ENCODE measurements at regions not wholly inside any gene's neighbourhood (a gene's known extent, or its start where the extent isn't known, plus 50 kb on each side); places are given as distances from the start of the nearest gene placed in this dataset.

DNA sequence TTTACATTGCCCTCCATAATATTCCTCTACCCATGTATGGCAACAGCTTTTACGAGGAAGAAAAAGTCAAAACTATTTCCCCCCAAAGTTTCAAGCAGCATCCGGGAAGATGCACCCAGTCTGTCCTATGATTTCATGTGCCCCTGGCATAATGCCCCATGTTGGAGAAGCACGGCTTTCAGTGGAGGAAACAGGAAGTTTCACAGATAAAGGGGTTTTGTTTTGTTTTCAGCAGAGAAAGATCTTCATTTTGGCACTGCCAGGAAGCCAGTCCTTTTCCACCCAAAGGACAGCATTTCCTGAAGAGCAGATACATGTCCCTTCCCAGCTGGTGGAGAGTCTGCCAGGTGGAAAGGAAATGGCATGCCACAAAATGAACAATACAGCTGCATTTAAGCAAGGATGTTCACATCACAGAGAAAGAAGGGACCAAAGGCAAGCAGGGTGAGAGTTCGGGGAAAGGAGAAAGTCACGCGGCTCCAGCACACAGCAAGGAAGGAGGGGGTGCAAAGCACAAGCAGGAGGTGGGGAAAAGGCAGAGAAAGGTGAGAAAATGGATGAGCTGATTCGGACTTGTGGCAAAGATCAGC lies 95.3 kb upstream of the HIVEP3 start:
- H3K9me3 Mint-ChIP-seq: no peaks in the 10 kb centered on the region
- no peaks in the 10 kb centered on the region for H3K27me3 Mint-ChIP-seq
- H3K4me3 Mint-ChIP-seq: peak overlapping the region in 1 of 2 donors; percentile 44
- H3K36me3 Mint-ChIP-seq (ENCODE audit: insufficient read depth): peaks cover 3% of the 10 kb centered on the region
- H3K27ac Mint-ChIP-seq: peak overlapping the region in 1 of 2 donors; percentile 55
- ATAC-seq (replicated peaks): no peak
- H3K4me1 Mint-ChIP-seq (ENCODE audit: low read depth in 2 of 2): peaks cover 36 to 40% of the 10 kb centered on the region in 2 donors
- DNase-seq: no peak

DNA sequence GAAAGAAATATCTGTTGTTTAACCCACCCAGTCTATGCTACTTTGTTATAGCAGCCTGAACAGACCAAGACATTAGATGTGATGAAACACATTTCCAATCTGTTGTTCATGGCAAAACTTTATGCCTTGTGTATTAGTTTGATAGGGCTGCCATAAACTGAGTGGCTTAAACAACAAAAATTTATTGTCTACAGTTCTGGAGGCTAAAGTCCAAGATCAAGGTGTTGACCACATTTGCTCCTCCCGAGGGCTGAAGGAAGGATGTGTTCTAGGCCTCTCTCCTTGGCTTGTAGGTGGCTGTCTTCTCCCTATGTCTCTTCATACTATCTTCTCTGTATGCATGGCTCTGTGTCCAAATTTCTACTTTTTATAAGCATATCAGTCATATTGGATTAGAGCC lies 94.1 kb upstream of the HIVEP3 start:
- H3K36me3 Mint-ChIP-seq (ENCODE audit: insufficient read depth): peaks cover 3% of the 10 kb centered on the region
- H3K27ac Mint-ChIP-seq: no peak overlapping the region
- ATAC-seq (replicated peaks) (no peak), DNase-seq (no peak)
- no peaks in the 10 kb centered on the region for H3K9me3 Mint-ChIP-seq
- no peak overlapping the region for H3K4me3 Mint-ChIP-seq
- H3K27me3 Mint-ChIP-seq: no peaks in the 10 kb centered on the region
- peaks cover 34 to 47% of the 10 kb centered on the region in 2 donors for H3K4me1 Mint-ChIP-seq (ENCODE audit: low read depth in 2 of 2)

DNA sequence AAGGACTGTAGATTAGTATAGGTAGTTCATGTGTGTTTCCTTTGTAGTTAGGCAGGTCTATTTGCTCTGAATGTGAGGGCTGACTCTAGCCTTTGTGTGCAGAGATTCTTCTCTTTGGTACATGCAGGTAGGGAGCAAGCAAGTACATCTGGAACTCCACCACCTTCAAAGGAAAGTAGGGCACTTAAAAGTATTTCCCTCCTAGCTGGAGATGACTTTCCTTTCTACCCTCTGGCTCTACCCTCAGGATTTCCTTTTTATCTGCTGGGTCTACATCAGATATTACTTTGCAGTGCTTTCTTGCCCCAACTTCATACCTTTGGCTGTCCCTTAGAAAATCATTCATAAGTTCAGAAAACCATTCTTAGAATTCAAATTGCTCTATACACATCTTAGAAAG lies 91.7 kb upstream of the HIVEP3 start:
- Mint-ChIP-seq H3K4me3 (no peak overlapping the region), H3K36me3 (ENCODE audit: insufficient read depth) (peaks cover 3% of the 10 kb centered on the region), H3K4me1 (ENCODE audit: low read depth in 2 of 2) (peaks cover 36 to 47% of the 10 kb centered on the region in 2 donors)

DNA sequence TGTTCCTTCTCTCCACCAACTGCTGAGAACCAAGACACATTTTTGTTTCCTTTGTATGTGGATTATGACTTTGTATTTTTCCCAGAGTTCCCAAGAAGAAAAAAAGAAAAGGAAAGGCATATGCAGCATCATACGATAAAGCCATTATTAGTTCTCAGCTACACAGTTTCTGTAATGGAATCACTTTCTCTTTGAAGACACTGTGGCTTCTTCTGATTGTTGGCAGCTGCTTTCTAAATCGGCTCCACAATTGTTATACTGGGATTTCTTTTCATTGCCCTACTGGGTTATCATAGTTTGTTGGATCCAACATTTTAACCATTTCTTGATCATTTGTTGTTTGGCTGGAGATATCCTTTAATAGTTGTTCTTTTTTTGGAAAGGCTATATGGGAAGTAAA lies 89.5 kb upstream of the HIVEP3 start:
- ATAC-seq (replicated peaks): no peak
- Mint-ChIP-seq H3K4me1 (ENCODE audit: low read depth in 2 of 2) (peaks cover 25 to 28% of the 10 kb centered on the region in 2 donors), H3K4me3 (no peak overlapping the region), H3K27me3 (no peaks in the 10 kb centered on the region), H3K9me3 (no peaks in the 10 kb centered on the region), H3K27ac (no peak overlapping the region), H3K36me3 (ENCODE audit: insufficient read depth) (peaks cover 3% of the 10 kb centered on the region)
- DNase-seq: no peak

More for the DNA sequence above, 91.7 kb upstream of the HIVEP3 start:
- DNase-seq: no peak
- Mint-ChIP-seq H3K9me3 (no peaks in the 10 kb centered on the region), H3K27me3 (no peaks in the 10 kb centered on the region), H3K27ac (peak overlapping the region in 1 of 2 donors; percentile 20)
- no peak for ATAC-seq (replicated peaks)

DNA sequence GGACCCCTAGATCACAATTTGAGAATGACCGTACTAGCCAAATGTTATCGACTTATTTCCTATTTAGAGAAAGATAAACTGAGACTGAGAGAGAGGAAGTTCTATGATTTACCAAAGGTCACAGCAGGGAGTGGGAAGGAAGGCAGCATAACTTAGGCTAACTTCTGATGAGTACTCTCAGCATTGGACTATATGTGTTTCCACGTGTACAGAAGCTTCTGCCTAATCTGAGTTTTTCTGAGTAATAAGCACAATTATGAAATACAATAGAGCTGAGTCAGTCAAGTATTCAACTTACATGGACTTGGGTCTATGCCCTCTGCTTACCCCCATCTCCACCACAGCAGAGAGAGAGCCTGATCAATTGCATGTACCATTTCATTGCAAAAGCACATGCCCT lies 88.1 kb upstream of the HIVEP3 start:
- peaks cover 2% of the 10 kb centered on the region for H3K36me3 Mint-ChIP-seq (ENCODE audit: insufficient read depth)
- H3K9me3 Mint-ChIP-seq: no peaks in the 10 kb centered on the region
- H3K27me3 Mint-ChIP-seq: no peaks in the 10 kb centered on the region
- no peak overlapping the region for H3K4me3 Mint-ChIP-seq
- H3K27ac Mint-ChIP-seq: no peak overlapping the region
- ATAC-seq (replicated peaks) (no peak), DNase-seq (no peak)
- H3K4me1 Mint-ChIP-seq (ENCODE audit: low read depth in 2 of 2): peaks cover 25 to 27% of the 10 kb centered on the region in 2 donors

DNA sequence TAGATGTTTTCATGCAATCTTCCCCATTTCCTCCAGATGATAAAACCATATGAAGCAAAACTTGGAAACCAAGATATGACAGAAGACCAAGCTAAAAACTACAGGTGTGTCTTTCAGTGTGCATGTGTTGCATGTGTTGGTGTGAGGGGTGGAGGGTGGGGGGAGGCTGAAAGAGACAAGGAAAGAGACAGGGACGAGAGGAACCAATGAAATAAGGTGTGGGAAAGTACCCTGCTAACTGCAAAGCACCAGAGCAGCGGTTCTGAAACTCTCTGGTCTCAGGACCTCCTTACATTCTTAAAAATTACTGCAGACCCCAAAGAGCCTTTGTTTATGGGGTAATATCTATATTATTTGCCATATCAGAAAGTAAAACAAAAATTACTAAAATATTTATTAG lies 87.4 kb upstream of the HIVEP3 start:
- H3K27ac Mint-ChIP-seq: no peak overlapping the region
- no peaks in the 10 kb centered on the region for H3K9me3 Mint-ChIP-seq
- DNase-seq (no peak), ATAC-seq (replicated peaks) (no peak)
- H3K36me3 Mint-ChIP-seq (ENCODE audit: insufficient read depth): no peaks in the 10 kb centered on the region
- no peaks in the 10 kb centered on the region for H3K27me3 Mint-ChIP-seq
- H3K4me3 Mint-ChIP-seq: no peak overlapping the region
- H3K4me1 Mint-ChIP-seq (ENCODE audit: low read depth in 2 of 2): peaks cover 23 to 27% of the 10 kb centered on the region in 2 donors

DNA sequence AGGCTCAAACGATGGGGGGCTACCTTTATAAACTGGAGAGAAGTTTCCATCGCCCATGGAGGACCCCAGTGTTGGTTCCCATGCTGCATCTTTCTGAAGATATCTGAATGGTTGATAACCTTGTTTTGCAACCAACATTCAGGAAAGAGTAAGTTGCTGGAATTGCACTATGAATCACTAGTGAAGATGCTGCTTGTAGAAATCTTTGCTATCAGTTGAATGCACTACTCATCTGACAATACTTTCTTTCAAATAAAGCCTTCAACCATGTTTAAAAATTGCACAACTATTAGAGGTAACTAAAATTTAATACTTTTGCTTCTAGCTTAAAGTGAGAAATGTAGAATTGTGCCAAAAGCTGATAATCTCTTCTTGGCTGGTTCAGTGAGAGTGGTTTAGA lies 86.8 kb upstream of the HIVEP3 start:
- H3K9me3 Mint-ChIP-seq: no peaks in the 10 kb centered on the region
- ATAC-seq (replicated peaks) (no peak), DNase-seq (no peak)
- H3K4me1 Mint-ChIP-seq (ENCODE audit: low read depth in 2 of 2): peaks cover 18 to 22% of the 10 kb centered on the region in 2 donors
- H3K27me3 Mint-ChIP-seq: no peaks in the 10 kb centered on the region
- no peaks in the 10 kb centered on the region for H3K36me3 Mint-ChIP-seq (ENCODE audit: insufficient read depth)
- no peak overlapping the region for H3K4me3 Mint-ChIP-seq
- H3K27ac Mint-ChIP-seq: no peak overlapping the region

DNA sequence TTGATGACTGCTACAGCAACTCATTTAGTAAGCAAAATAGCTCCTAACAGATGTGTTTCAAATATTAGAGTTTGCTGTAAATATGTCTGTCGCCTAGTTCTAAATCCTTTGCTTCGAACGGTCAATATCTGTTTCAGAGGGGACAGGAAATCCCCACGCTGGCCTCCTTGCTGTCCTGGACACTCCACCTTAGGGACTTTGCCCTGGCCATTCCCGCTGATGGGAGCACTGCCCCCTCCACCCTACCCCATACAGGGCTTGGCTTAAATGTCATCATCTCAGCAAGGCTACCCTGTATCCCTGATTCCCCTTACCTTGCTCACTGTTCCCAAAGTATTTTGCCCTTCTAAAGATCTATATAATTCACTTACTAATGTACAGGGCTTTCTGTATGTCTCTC lies 86.1 kb upstream of the HIVEP3 start:
- no peak for DNase-seq
- H3K27me3 Mint-ChIP-seq: no peaks in the 10 kb centered on the region
- H3K4me1 Mint-ChIP-seq (ENCODE audit: low read depth in 2 of 2): peaks cover 13 to 21% of the 10 kb centered on the region in 2 donors
- no peak for ATAC-seq (replicated peaks)
- no peak overlapping the region for H3K4me3 Mint-ChIP-seq
- no peaks in the 10 kb centered on the region for H3K36me3 Mint-ChIP-seq (ENCODE audit: insufficient read depth)
- no peak overlapping the region for H3K27ac Mint-ChIP-seq
- H3K9me3 Mint-ChIP-seq: no peaks in the 10 kb centered on the region

DNA sequence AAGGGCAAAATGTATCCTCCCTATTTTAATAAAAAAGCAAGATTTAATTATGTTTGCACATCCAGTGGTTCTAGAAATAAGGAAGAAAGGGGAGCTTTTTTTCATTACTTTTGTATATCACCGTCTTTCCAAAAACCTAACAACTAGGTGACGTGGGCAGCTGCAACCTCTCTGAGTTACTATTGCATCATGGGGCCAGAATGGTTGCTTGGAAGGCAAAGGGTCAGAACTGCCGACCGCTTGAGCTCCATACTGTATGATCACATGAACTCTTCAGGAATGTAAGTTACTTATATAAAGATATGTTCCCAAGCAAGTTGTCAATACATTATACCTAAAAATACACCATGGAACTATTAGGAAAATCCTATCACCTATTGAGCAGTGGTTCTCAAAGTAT lies 85.6 kb upstream of the HIVEP3 start:
- DNase-seq: no peak
- no peak for ATAC-seq (replicated peaks)
- no peaks in the 10 kb centered on the region for H3K36me3 Mint-ChIP-seq (ENCODE audit: insufficient read depth)
- peaks cover 7 to 16% of the 10 kb centered on the region in 2 donors for H3K4me1 Mint-ChIP-seq (ENCODE audit: low read depth in 2 of 2)
- no peaks in the 10 kb centered on the region for H3K27me3 Mint-ChIP-seq
- no peak overlapping the region for H3K27ac Mint-ChIP-seq
- H3K4me3 Mint-ChIP-seq: no peak overlapping the region
- H3K9me3 Mint-ChIP-seq: no peaks in the 10 kb centered on the region

DNA sequence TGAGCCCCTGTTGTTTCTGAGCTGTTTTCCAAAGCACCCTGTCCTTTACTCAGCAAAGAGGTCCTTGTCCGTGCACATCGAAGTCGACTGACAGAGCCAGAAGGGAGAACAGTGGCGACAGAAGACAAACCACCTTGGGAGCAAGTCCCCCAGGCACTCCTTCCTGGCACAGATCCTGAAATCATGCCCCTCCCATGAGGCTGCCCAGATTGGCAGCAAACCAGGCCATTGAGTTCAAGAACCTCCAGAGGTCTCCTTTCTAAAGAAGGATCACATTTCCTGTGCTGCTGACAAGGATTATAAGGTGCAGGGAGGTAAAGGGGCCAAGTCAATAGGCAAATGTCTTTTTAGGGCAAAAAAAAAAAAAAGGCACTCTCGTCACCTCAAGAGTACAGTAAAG lies 84.7 kb upstream of the HIVEP3 start:
- ATAC-seq (replicated peaks) (no peak), DNase-seq (no peak)
- no peak overlapping the region for H3K4me3 Mint-ChIP-seq
- H3K4me1 Mint-ChIP-seq (ENCODE audit: low read depth in 2 of 2): peaks cover 5 to 8% of the 10 kb centered on the region in 2 donors
- H3K9me3 Mint-ChIP-seq: no peaks in the 10 kb centered on the region
- H3K27ac Mint-ChIP-seq: no peak overlapping the region
- no peaks in the 10 kb centered on the region for H3K27me3 Mint-ChIP-seq
- no peaks in the 10 kb centered on the region for H3K36me3 Mint-ChIP-seq (ENCODE audit: insufficient read depth)

DNA sequence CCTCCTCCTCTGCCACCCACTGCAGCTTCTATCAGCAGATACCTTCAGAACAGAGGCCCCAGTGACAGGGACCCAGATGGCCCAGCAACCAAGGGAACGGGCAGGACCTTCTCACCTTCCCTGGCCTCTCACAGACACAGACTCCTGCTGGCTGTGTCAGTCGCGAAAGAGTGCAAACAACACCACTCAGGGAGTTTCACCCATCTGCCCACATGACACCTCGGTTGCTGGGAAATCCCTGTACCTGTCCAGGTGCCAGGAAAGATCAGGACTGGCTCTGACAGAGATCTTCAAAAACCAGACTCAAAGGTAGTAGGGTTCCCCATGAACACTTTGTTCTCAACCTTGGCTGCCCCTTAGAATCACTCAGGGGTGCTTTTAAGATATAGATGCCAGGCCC lies 83.5 kb upstream of the HIVEP3 start:
- DNase-seq: no peak
- Mint-ChIP-seq H3K9me3 (no peaks in the 10 kb centered on the region), H3K4me3 (no peak overlapping the region), H3K27ac (no peak overlapping the region), H3K27me3 (no peaks in the 10 kb centered on the region), H3K36me3 (ENCODE audit: insufficient read depth) (no peaks in the 10 kb centered on the region), H3K4me1 (ENCODE audit: low read depth in 2 of 2) (peaks cover 3 to 11% of the 10 kb centered on the region in 2 donors)
- no peak for ATAC-seq (replicated peaks)

DNA sequence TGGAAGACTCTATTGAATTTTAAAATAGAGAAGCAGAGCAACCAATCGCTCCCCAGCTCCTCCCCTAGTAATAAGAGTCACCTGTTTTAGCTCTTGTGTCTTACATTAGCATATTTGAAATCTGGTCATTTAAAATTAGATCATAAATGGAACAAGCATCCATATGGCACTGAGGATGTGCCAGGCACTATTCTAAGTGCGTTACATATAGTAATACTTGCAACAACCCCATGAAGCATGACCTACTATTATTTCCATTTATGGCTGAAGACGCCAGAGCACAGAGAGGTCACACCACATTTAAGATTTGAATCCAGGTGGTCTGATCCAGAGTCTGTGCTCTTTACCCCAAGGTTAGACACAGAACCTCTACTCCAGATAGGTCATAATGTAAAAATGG lies 82.0 kb upstream of the HIVEP3 start:
- ATAC-seq (replicated peaks): no peak
- H3K4me1 Mint-ChIP-seq (ENCODE audit: low read depth in 2 of 2): peaks cover 7 to 13% of the 10 kb centered on the region in 2 donors
- DNase-seq: no peak
- H3K36me3 Mint-ChIP-seq (ENCODE audit: insufficient read depth): no peaks in the 10 kb centered on the region
- no peaks in the 10 kb centered on the region for H3K27me3 Mint-ChIP-seq
- no peak overlapping the region for H3K27ac Mint-ChIP-seq
- H3K4me3 Mint-ChIP-seq: no peak overlapping the region
- no peaks in the 10 kb centered on the region for H3K9me3 Mint-ChIP-seq

DNA sequence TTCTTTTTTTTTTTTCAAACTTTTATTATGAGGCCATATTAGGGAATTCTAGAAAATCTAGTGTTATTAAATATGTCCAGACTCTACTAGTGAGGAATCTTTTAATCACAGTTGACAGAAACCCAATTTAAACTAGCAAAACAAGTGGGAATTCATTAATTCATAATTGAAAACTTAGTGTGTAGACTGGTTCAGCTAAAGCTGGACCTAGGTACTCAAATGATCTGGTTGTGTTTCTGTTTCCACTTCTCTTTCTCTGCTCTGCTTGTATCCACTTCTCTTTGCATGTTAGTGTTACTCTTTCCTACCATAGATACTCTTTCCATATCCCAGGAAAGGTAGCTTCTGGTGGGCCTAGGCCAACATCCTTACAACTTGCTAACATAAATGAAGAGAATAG lies 81.2 kb upstream of the HIVEP3 start:
- no peaks in the 10 kb centered on the region for H3K27me3 Mint-ChIP-seq
- no peaks in the 10 kb centered on the region for H3K9me3 Mint-ChIP-seq
- peaks cover 7 to 19% of the 10 kb centered on the region in 2 donors for H3K4me1 Mint-ChIP-seq (ENCODE audit: low read depth in 2 of 2)
- no peaks in the 10 kb centered on the region for H3K36me3 Mint-ChIP-seq (ENCODE audit: insufficient read depth)
- no peak overlapping the region for H3K27ac Mint-ChIP-seq
- DNase-seq (no peak), ATAC-seq (replicated peaks) (no peak)
- H3K4me3 Mint-ChIP-seq: no peak overlapping the region

DNA sequence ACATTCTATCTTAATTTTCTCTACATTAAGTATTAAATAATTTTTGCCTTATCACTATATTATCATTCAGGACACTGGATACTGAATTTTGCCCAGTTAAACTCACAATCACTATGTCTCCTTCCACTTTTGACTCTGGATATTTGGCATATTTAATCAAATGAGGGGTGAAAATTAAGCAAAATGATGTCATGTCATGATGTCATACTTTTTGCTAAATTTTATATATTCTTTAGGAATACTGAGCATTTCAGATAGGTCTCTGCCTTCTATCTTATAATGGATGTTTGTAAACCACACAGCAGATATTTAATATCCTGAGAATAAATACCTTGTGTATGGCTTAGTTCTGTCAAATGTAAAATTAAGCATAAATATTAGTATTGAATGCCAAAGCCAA lies 79.5 kb upstream of the HIVEP3 start:
- no peaks in the 10 kb centered on the region for H3K9me3 Mint-ChIP-seq
- H3K4me3 Mint-ChIP-seq: no peak overlapping the region
- no peaks in the 10 kb centered on the region for H3K36me3 Mint-ChIP-seq (ENCODE audit: insufficient read depth)
- DNase-seq: no peak
- no peaks in the 10 kb centered on the region for H3K27me3 Mint-ChIP-seq
- no peak for ATAC-seq (replicated peaks)
- H3K4me1 Mint-ChIP-seq (ENCODE audit: low read depth in 2 of 2): peaks cover 7 to 23% of the 10 kb centered on the region in 2 donors
- H3K27ac Mint-ChIP-seq: no peak overlapping the region

DNA sequence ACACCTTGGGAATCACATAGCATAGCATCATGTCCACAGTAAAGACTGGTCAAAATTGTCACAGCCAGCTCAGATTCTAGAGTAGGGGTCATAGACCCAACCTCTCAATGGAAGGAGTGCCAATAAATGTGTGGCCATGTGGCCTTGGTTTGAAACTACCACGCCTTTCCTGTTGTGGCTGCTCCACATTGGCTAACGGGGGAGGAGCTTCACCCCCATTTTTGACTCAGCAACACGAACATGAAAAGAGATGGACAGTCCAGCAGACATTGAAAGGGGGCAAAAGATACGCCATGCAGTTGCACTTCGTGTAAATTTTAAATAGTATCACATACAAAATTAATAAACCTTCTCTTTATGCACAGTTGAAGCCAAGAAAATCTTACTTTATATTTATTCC lies 78.4 kb upstream of the HIVEP3 start:
- ATAC-seq (replicated peaks) (no peak), DNase-seq (no peak)
- peak overlapping the region in 1 of 2 donors; percentile 57 for H3K27ac Mint-ChIP-seq
- H3K4me3 Mint-ChIP-seq: no peak overlapping the region
- no peaks in the 10 kb centered on the region for H3K9me3 Mint-ChIP-seq
- H3K27me3 Mint-ChIP-seq: no peaks in the 10 kb centered on the region
- H3K36me3 Mint-ChIP-seq (ENCODE audit: insufficient read depth): no peaks in the 10 kb centered on the region
- peaks cover 7 to 23% of the 10 kb centered on the region in 2 donors for H3K4me1 Mint-ChIP-seq (ENCODE audit: low read depth in 2 of 2)
